ENCODE measurements at regions not wholly inside any gene's neighbourhood (a gene's known extent, or its start where the extent isn't known, plus 50 kb on each side); places are given as distances from the start of the nearest gene placed in this dataset.
"Not testable (repeated sequence)": the region's sequence is repeated elsewhere in the genome, so short reads cannot be mapped to it uniquely, and the experiment has no call there.

GRCh38 chr2:175792881-175793280, 209.2 kb downstream of the LNPK start:
- DNase-seq (ENCODE audit: low read depth in 1 of 2, low spot score in 1 of 2) = no peak
- in situ Hi-C loops (cut with HindIII; ENCODE audit: low pct_unique_long_range_greater_than_20kb, low sequenced_read_pairs) = no loop called here
- TF ChIP-seq JUND (IDR thresholded peaks at IDR 0.05; ENCODE audit: low read depth) = no peak

- in situ Hi-C loops (cut with HindIII; ENCODE audit: low pct_unique_long_range_greater_than_20kb, low sequenced_read_pairs) = no loop called here
- no peak for DNase-seq (ENCODE audit: low read depth in 1 of 2, low spot score in 1 of 2)
- TF ChIP-seq JUND (IDR thresholded peaks at IDR 0.05; ENCODE audit: low read depth) = no peak
Observed at GRCh38 chr2:175792199-175792598, 209.9 kb downstream of the LNPK start.

GRCh38 chr2:175786471-175787124, 215.5 kb downstream of the LNPK start:
- no peak for TF ChIP-seq JUND (IDR thresholded peaks at IDR 0.05; ENCODE audit: low read depth)
- in situ Hi-C loops (cut with HindIII; ENCODE audit: low pct_unique_long_range_greater_than_20kb, low sequenced_read_pairs) = no loop called here
- DNase-seq (ENCODE audit: low read depth in 1 of 2, low spot score in 1 of 2) = no peak

GRCh38 chr2:175777337-175777736, 224.7 kb downstream of the LNPK start:
- in situ Hi-C loops (cut with HindIII; ENCODE audit: low pct_unique_long_range_greater_than_20kb, low sequenced_read_pairs); DNase-seq (ENCODE audit: low read depth in 1 of 2, low spot score in 1 of 2): not testable (repeated sequence)

GRCh38 chr2:175769200-175769599, 232.9 kb downstream of the LNPK start:
- in situ Hi-C loops (cut with HindIII; ENCODE audit: low pct_unique_long_range_greater_than_20kb, low sequenced_read_pairs) = no loop called here
- TF ChIP-seq JUND (IDR thresholded peaks at IDR 0.05; ENCODE audit: low read depth) = no peak
- DNase-seq (ENCODE audit: low read depth in 1 of 2, low spot score in 1 of 2) = peak in 1 of 2 experiments; percentile 7

- in situ Hi-C loops (cut with HindIII; ENCODE audit: low pct_unique_long_range_greater_than_20kb, low sequenced_read_pairs) = no loop called here
- no peak for DNase-seq (ENCODE audit: low read depth in 1 of 2, low spot score in 1 of 2)
- TF ChIP-seq JUND (IDR thresholded peaks at IDR 0.05; ENCODE audit: low read depth) = no peak
Observed at GRCh38 chr2:175766880-175767279, 235.2 kb downstream of the LNPK start.

GRCh38 chr2:175755656-175756386, 246.2 kb downstream of the LNPK start:
- in situ Hi-C loops (cut with HindIII; ENCODE audit: low pct_unique_long_range_greater_than_20kb, low sequenced_read_pairs) = no loop called here
- no peak for TF ChIP-seq JUND (IDR thresholded peaks at IDR 0.05; ENCODE audit: low read depth)
- DNase-seq (ENCODE audit: low read depth in 1 of 2, low spot score in 1 of 2) = no peak

- in situ Hi-C loops (cut with HindIII; ENCODE audit: low pct_unique_long_range_greater_than_20kb, low sequenced_read_pairs) = no loop called here
- DNase-seq (ENCODE audit: low read depth in 1 of 2, low spot score in 1 of 2) = no peak
- TF ChIP-seq JUND (IDR thresholded peaks at IDR 0.05; ENCODE audit: low read depth) = no peak
Observed at GRCh38 chr2:175755169-175755568, 246.9 kb downstream of the LNPK start.

GRCh38 chr2:175750195-175750594, 251.9 kb downstream of the LNPK start:
- TF ChIP-seq JUND (IDR thresholded peaks at IDR 0.05; ENCODE audit: low read depth) = no peak
- in situ Hi-C loops (cut with HindIII; ENCODE audit: low pct_unique_long_range_greater_than_20kb, low sequenced_read_pairs) = no loop called here
- no peak for DNase-seq (ENCODE audit: low read depth in 1 of 2, low spot score in 1 of 2)

GRCh38 chr2:175745911-175746310, 256.2 kb downstream of the LNPK start:
- TF ChIP-seq JUND (IDR thresholded peaks at IDR 0.05; ENCODE audit: low read depth) = no peak
- DNase-seq (ENCODE audit: low read depth in 1 of 2, low spot score in 1 of 2) = no peak
- in situ Hi-C loops (cut with HindIII; ENCODE audit: low pct_unique_long_range_greater_than_20kb, low sequenced_read_pairs) = no loop called here

- DNase-seq (ENCODE audit: low read depth in 1 of 2, low spot score in 1 of 2) = no peak
- TF ChIP-seq JUND (IDR thresholded peaks at IDR 0.05; ENCODE audit: low read depth) = no peak
Observed at GRCh38 chr2:175744000-175744399, 258.1 kb downstream of the LNPK start.

GRCh38 chr2:175743011-175743410, 259.1 kb downstream of the LNPK start:
- DNase-seq (ENCODE audit: low read depth in 1 of 2, low spot score in 1 of 2) = no peak
- TF ChIP-seq JUND (IDR thresholded peaks at IDR 0.05; ENCODE audit: low read depth) = no peak
- in situ Hi-C loops (cut with HindIII; ENCODE audit: low pct_unique_long_range_greater_than_20kb, low sequenced_read_pairs) = no loop called here

More at GRCh38 chr2:175744000-175744399, 258.1 kb downstream of the LNPK start:
- in situ Hi-C loops (cut with HindIII; ENCODE audit: low pct_unique_long_range_greater_than_20kb, low sequenced_read_pairs) = no loop called here

GRCh38 chr2:175742367-175742766, 259.7 kb downstream of the LNPK start:
- DNase-seq (ENCODE audit: low read depth in 1 of 2, low spot score in 1 of 2) = no peak
- TF ChIP-seq JUND (IDR thresholded peaks at IDR 0.05; ENCODE audit: low read depth) = no peak
- in situ Hi-C loops (cut with HindIII; ENCODE audit: low pct_unique_long_range_greater_than_20kb, low sequenced_read_pairs) = no loop called here

Data from T47D (cell line).